HEK293T (cell line): ENCODE measurements at regions not wholly inside any gene's neighbourhood (a gene's known extent, or its start where the extent isn't known, plus 50 kb on each side); places are given as distances from the start of the nearest gene placed in this dataset.

Source experiments
- CTCF ChIA-PET: fragments of 350-600 bp; formaldehyde crosslinking; extraction: SDS; loops from one replicate; lab custom pipeline; 2021; ENCODE audit warnings: antibody characterized with exemption, inconsistent platforms; lab: Yijun Ruan, JAX
- POLR2A ChIA-PET: fragments of 350-600 bp; formaldehyde crosslinking; extraction: SDS; loops from one replicate; lab custom pipeline; 2020; ENCODE audit warnings: antibody characterized with exemption, inconsistent platforms; lab: Yijun Ruan, JAX
- DNase-seq: peaks from one replicate; pipeline ENCODE4 v3.0.0; 2012; ENCODE audit warnings: mixed read lengths; ENCODE audit errors: extremely low spot score
- ARNT ChIP-seq: fragments of 450-650 bp; IDR thresholded peaks from 2 replicates; pipeline ENCODE4 v1.6.1; 2017; ENCODE audit warnings: mild to moderate bottlenecking
- BHLHE40 ChIP-seq: fragments of 450-650 bp; IDR thresholded peaks from 2 replicates; pipeline ENCODE4 v1.6.1; 2016; ENCODE audit warnings: mild to moderate bottlenecking, moderate library complexity, borderline replicate concordance
- CTBP1 ChIP-seq: fragments of 450-650 bp; IDR thresholded peaks from 2 replicates; pipeline ENCODE4 v1.6.1; 2016; ENCODE audit warnings: borderline replicate concordance
- ELF4 ChIP-seq: fragments of 450-650 bp; IDR thresholded peaks from 2 replicates; pipeline ENCODE4 v1.6.1; 2017; ENCODE audit warnings: antibody characterized with exemption
- FOXA1 ChIP-seq: fragments of 450-650 bp; IDR thresholded peaks from 2 replicates; pipeline ENCODE4 v1.6.1; 2016; ENCODE audit warnings: mild to moderate bottlenecking
- FOXK2 ChIP-seq: fragments of 450-650 bp; IDR thresholded peaks from 2 replicates; pipeline ENCODE4 v1.6.1; 2016; ENCODE audit warnings: mild to moderate bottlenecking
- FOXM1 ChIP-seq: fragments of 450-650 bp; IDR thresholded peaks from 2 replicates; pipeline ENCODE4 v1.6.1; 2017; ENCODE audit warnings: mild to moderate bottlenecking, borderline replicate concordance
- HDGF ChIP-seq: fragments of 450-650 bp; IDR thresholded peaks from 2 replicates; pipeline ENCODE4 v1.6.1; 2017; ENCODE audit warnings: antibody characterized with exemption, borderline replicate concordance
- L3MBTL2 ChIP-seq: fragments of 450-650 bp; conservative IDR thresholded peaks from 2 replicates; pipeline ENCODE4 v1.6.1; 2016; ENCODE audit warnings: mild to moderate bottlenecking
- LEF1 ChIP-seq: fragments of 450-650 bp; IDR thresholded peaks from 2 replicates; pipeline ENCODE4 v1.6.1; 2017; ENCODE audit warnings: mild to moderate bottlenecking, borderline replicate concordance
- NFRKB ChIP-seq: fragments of 450-650 bp; IDR thresholded peaks from 2 replicates; pipeline ENCODE4 v1.6.1; 2016; ENCODE audit warnings: mild to moderate bottlenecking, moderate library complexity
- PKNOX1 ChIP-seq: fragments of 450-650 bp; IDR thresholded peaks from 2 replicates; pipeline ENCODE4 v1.6.1; 2016
- SP1 ChIP-seq: fragments of 450-650 bp; IDR thresholded peaks from 2 replicates; pipeline ENCODE4 v1.6.1; 2017
- SUZ12 ChIP-seq: fragments of 450-650 bp; IDR thresholded peaks from 2 replicates; pipeline ENCODE4 v1.6.1; 2016; ENCODE audit warnings: mild to moderate bottlenecking
- TARDBP ChIP-seq: fragments of 450-650 bp; IDR thresholded peaks from 2 replicates; pipeline ENCODE4 v1.6.1; 2016
- ZNF384 ChIP-seq: fragments of 450-650 bp; IDR thresholded peaks from 2 replicates; pipeline ENCODE4 v1.6.1; 2016

- DNase-seq, result no peak
- TF ChIP-seq SUZ12, result no peak
- TF ChIP-seq SP1, result no peak
- POLR2A ChIA-PET, result no interaction called here
- CTCF ChIA-PET, result no interaction called here
Observed at GRCh38 chr2:149661844-149662243, 74.3 kb upstream of the MMADHC start.

GRCh38 chr2:149658553-149658952, 71.0 kb upstream of the MMADHC start:
- ChIA-PET POLR2A (no interaction called here), CTCF (no interaction called here)
- no peak for TF ChIP-seq SP1
- TF ChIP-seq LEF1, result no peak
- TF ChIP-seq PKNOX1, result no peak
- no peak for TF ChIP-seq ARNT
- no peak for TF ChIP-seq L3MBTL2
- no peak for TF ChIP-seq FOXK2
- no peak for TF ChIP-seq NFRKB
- TF ChIP-seq CTBP1, result no peak
- no peak for TF ChIP-seq SUZ12
- DNase-seq, result no peak

DNA sequence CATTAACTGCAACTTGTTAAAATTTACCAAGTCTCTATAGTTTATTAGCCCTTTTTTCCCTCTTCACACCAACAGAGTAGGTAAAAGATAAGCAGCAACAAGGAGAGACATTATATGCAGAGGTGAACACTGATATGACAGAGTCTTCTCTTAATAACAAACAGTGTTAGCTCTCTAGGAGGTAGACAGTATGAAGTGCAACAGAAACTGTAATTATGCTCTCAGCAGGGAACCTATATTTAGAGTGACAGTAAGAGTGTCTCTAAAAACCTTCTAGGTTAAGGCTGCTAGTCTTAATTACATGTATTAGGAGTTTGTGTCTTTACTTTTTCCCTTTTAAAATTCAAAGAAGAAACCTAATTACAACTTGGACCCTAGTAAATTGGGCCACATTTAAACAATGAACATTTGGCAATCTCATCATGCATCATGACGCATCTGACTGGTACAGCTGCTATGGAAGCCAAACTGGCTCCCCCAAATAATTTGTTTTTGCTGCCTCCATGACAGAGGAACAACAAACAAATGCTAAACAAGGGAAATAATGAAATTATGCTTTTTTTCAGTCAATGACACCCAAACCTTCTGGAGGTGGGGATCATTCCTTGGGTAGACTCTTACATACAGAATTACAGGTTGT, 69.9 kb upstream of the MMADHC start:
- ChIA-PET POLR2A (no interaction called here), CTCF (no interaction called here)

GRCh38 chr2:149656996-149657395, 69.4 kb upstream of the MMADHC start:
- DNase-seq, result no peak
- TF ChIP-seq PKNOX1, result peak; percentile 37
- TF ChIP-seq SUZ12, result no peak
- POLR2A ChIA-PET, result no interaction called here
- CTCF ChIA-PET, result no interaction called here

More for the DNA sequence above, 69.9 kb upstream of the MMADHC start:
- no peak for DNase-seq
- TF ChIP-seq TARDBP, result no peak

DNA sequence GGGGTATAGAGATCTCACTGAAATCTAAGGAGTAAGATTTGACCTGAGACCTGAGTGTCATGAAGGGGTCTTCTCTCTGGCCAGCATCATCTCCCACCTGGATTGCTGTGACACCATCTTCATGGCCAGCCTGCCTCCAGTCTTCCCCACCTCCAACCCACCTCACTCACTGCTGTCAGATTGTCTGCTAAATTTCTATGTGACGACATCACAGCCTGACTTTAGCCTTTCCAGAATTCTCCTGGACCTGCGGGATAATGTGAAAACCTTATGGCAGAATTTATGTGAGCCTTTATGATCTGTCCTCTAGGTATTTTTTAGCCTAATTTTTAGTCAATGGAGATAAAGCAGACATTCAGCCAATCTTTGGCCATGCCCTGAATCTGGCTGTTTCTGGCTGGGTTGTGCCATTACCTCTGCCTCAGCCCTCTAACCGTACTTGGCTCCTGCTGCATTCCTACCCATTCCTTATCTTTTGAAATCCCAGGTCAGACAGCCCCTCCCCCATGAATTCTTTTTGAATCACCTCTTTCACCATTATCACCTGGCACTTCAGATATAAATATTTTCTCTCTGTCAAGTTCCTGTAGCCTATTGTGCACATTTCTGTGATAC, 66.4 kb upstream of the MMADHC start:
- TF ChIP-seq ARNT (no peak), FOXM1 (no peak), TARDBP (no peak), FOXA1 (no peak), SUZ12 (no peak), HDGF (no peak), NFRKB (no peak), CTBP1 (no peak), PKNOX1 (no peak), LEF1 (no peak), L3MBTL2 (no peak), BHLHE40 (no peak)
- POLR2A ChIA-PET, result no interaction called here
- CTCF ChIA-PET, result no interaction called here
- DNase-seq, result no peak

DNA sequence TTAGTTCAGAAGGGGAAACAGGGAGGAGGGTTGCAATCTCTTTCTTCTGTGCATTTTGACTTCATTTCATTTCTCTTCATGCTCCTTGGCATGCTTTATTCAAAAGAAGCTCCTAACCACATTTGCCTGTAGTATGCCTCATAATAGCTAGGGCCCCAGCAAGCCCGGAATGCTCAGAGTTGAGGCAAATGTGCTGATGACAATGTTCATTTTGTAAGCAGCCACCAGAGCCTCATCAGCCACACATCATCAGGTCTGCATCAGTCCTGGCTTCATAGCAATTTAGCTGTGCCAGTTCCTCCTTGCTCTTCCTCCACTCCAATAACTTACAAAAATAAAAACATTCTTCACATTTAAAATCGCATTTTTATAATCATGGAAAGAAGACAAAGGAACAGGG, 65.4 kb upstream of the MMADHC start:
- ChIA-PET CTCF (no interaction called here), POLR2A (no interaction called here)
- no peak for TF ChIP-seq BHLHE40
- DNase-seq, result no peak

DNA sequence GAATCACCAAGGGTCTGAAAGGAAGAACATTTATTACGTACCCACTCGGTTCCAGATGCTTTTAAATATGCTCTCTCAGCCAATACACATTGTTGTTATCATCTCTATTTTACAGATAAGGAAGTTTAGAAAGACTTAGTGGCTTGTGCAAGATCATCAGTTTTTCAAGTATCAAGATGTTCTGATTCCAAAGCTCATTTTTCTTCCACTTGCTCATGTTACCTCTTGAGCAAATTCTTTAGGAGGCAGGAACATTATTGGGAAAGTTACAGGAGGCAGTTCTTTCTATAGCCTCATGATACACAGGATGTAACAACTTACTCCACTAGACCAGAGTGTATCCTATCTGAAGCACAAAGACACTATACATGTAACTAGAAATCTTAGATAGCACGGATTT, 65.0 kb upstream of the MMADHC start:
- ChIA-PET POLR2A (no interaction called here), CTCF (no interaction called here)
- DNase-seq, result no peak
- no peak for TF ChIP-seq L3MBTL2
- no peak for TF ChIP-seq SUZ12
- no peak for TF ChIP-seq LEF1
- no peak for TF ChIP-seq TARDBP
- no peak for TF ChIP-seq FOXK2
- no peak for TF ChIP-seq FOXM1
- no peak for TF ChIP-seq PKNOX1
- no peak for TF ChIP-seq HDGF
- TF ChIP-seq ELF4, result no peak
- no peak for TF ChIP-seq BHLHE40
- no peak for TF ChIP-seq ZNF384
- no peak for TF ChIP-seq CTBP1
- no peak for TF ChIP-seq FOXA1
- TF ChIP-seq NFRKB, result no peak
- TF ChIP-seq SP1, result no peak
- TF ChIP-seq ARNT, result no peak
